Neural cell (in vitro differentiated cells): ENCODE measurements at regions not wholly inside any gene's neighbourhood (a gene's known extent, or its start where the extent isn't known, plus 50 kb on each side); places are given as distances from the start of the nearest gene placed in this dataset.

Experiments used
- H2AFZ ChIP-seq: fragments of 200-600, 300-800 bp; sonication (generic), shearing (Covaris generic); 2 replicates; pipeline ENCODE4 v1.6.0; 2014; ENCODE audit warnings: low read depth, mild to moderate bottlenecking, antibody characterized with exemption, low read length, moderate library complexity
- H3F3A ChIP-seq: fragments of 200-600 bp; shearing (Covaris generic); 2 replicates; pipeline ENCODE4 v1.6.1; 2016; ENCODE audit warnings: mild to moderate bottlenecking, moderate library complexity, mixed read lengths, antibody characterized with exemption, low read length; ENCODE audit not compliant: insufficient read depth, poor library complexity, severe bottlenecking
- H3K27ac ChIP-seq: fragments of 200-600, 300-800 bp; sonication (generic), shearing (Covaris generic); 2 replicates; pipeline ENCODE4 v1.5.1; 2014; ENCODE audit warnings: mild to moderate bottlenecking, low read length, moderate library complexity
- H3K27me3 ChIP-seq: fragments of 300-800, 200-600 bp; sonication (generic), shearing (Covaris generic); 2 replicates; pipeline ENCODE4 v1.6.0; 2014; ENCODE audit warnings: mild to moderate bottlenecking, low read depth, low read length, moderate library complexity; ENCODE audit not compliant: insufficient read depth
- H3K36me3 ChIP-seq: fragments of 300-800, 200-600 bp; sonication (generic), shearing (Covaris generic); 2 replicates; pipeline ENCODE4 v1.5.1; 2014; ENCODE audit warnings: mild to moderate bottlenecking, antibody characterized with exemption, low read length, moderate library complexity; ENCODE audit not compliant: insufficient read depth
- H3K4me2 ChIP-seq: fragments of 300-800, 200-600 bp; sonication (generic), shearing (Covaris generic); 2 replicates; pipeline ENCODE4 v1.6.0; 2014; ENCODE audit warnings: mild to moderate bottlenecking, low read length
- H3K4me3 ChIP-seq: fragments of 300-800, 200-600 bp; sonication (generic), shearing (Covaris generic); 2 replicates; pipeline ENCODE4 v1.5.1; 2014; ENCODE audit warnings: mild to moderate bottlenecking, low read length, moderate library complexity
- H3K79me2 ChIP-seq: fragments of 200-600 bp; shearing (Covaris generic); replicated peaks from 2 replicates; pipeline ENCODE4 v1.6.0; 2014; ENCODE audit warnings: mild to moderate bottlenecking, low read length, moderate library complexity; ENCODE audit not compliant: insufficient read depth
- H3K9ac ChIP-seq: fragments of 300-800, 200-600 bp; sonication (generic), shearing (Covaris generic); 2 replicates; pipeline ENCODE4 v1.6.1; 2016; ENCODE audit warnings: mild to moderate bottlenecking, low read length, mixed read lengths
- H3K9me2 ChIP-seq: fragments of 200-600 bp; shearing (Covaris generic); 2 replicates; pipeline ENCODE4 v1.6.1; 2016; ENCODE audit warnings: mild to moderate bottlenecking, low read length, mixed read lengths; ENCODE audit not compliant: insufficient read depth
- H3K9me3 ChIP-seq: fragments of 200-600, 300-800 bp; sonication (generic), shearing (Covaris generic); 2 replicates; pipeline ENCODE4 v1.6.1; 2016; ENCODE audit warnings: mild to moderate bottlenecking, mixed run types, low read length, moderate library complexity, mixed read lengths
- H4K20me1 ChIP-seq: fragments of 200-600 bp; shearing (Covaris generic); 2 replicates; pipeline ENCODE4 v1.6.1; 2016; ENCODE audit warnings: mild to moderate bottlenecking, mixed run types; ENCODE audit not compliant: insufficient read depth
- CTCF ChIP-seq: fragments of 450-650 bp; IDR thresholded peaks from 2 replicates; pipeline ENCODE4 v1.5.1; 2014; ENCODE audit warnings: antibody characterized with exemption, mild to moderate bottlenecking, moderate library complexity; ENCODE audit not compliant: poor library complexity, severe bottlenecking
- EP300 ChIP-seq: fragments of 450-650 bp; conservative IDR thresholded peaks from 2 replicates; pipeline ENCODE4 v1.6.1; 2014; ENCODE audit warnings: antibody characterized with exemption, mild to moderate bottlenecking, moderate library complexity; ENCODE audit not compliant: poor library complexity, severe bottlenecking
- EZH2 ChIP-seq: fragments of 200-600, 300-800 bp; shearing (Covaris generic), sonication (generic); IDR thresholded peaks from 2 replicates; pipeline ENCODE4 v1.6.1; 2014; ENCODE audit warnings: antibody characterized with exemption, low read length, borderline replicate concordance, mild to moderate bottlenecking; ENCODE audit not compliant: insufficient read depth, poor library complexity, severe bottlenecking
- MXI1 ChIP-seq: fragments of 450-650 bp; conservative IDR thresholded peaks from 2 replicates; pipeline ENCODE4 v1.6.1; 2014; ENCODE audit warnings: antibody characterized with exemption, mild to moderate bottlenecking; ENCODE audit not compliant: poor library complexity, severe bottlenecking
- POLR2AphosphoS5 ChIP-seq: IDR thresholded peaks from 2 replicates; pipeline ENCODE4 v1.6.1; 2012
- RAD21 ChIP-seq: fragments of 450-650 bp; conservative IDR thresholded peaks from 2 replicates; pipeline ENCODE4 v1.6.1; 2014; ENCODE audit warnings: antibody characterized with exemption, mild to moderate bottlenecking, moderate library complexity
- REST ChIP-seq: IDR thresholded peaks from 2 replicates; pipeline ENCODE4 v1.6.1; 2012; ENCODE audit warnings: borderline replicate concordance
- SMC3 ChIP-seq: fragments of 450-650 bp; conservative IDR thresholded peaks from 2 replicates; pipeline ENCODE4 v1.6.1; 2014; ENCODE audit warnings: antibody characterized with exemption, mild to moderate bottlenecking, moderate library complexity; ENCODE audit not compliant: poor library complexity
- TAF1 ChIP-seq: IDR thresholded peaks from 2 replicates; pipeline ENCODE4 v1.6.1; 2012; ENCODE audit warnings: low read depth

- H4K20me1 ChIP-seq = no peaks in the 10 kb centered on the region
- no peak overlapping the region for H2AFZ ChIP-seq
- no peaks in the 10 kb centered on the region for H3K9me2 ChIP-seq
- H3K4me3 ChIP-seq = no peak overlapping the region
- no peak for TF ChIP-seq MXI1
- TF ChIP-seq POLR2AphosphoS5 = no peak
- TF ChIP-seq CTCF = no peak
- no peak for TF ChIP-seq EP300
- TF ChIP-seq TAF1 = no peak
- no peak for TF ChIP-seq RAD21
- no peak for TF ChIP-seq SMC3
- no peak for TF ChIP-seq EZH2
- TF ChIP-seq REST = no peak
- H3K79me2 ChIP-seq = no peaks in the 10 kb centered on the region
- H3K9ac ChIP-seq = no peak overlapping the region
- H3K27me3 ChIP-seq = no peaks in the 10 kb centered on the region
- H3K9me3 ChIP-seq = no peaks in the 10 kb centered on the region
- no peaks in the 10 kb centered on the region for H3K36me3 ChIP-seq
- H3K27ac ChIP-seq = no peak overlapping the region
- no peaks in the 10 kb centered on the region for H3F3A ChIP-seq
- no peak overlapping the region for H3K4me2 ChIP-seq
Observed at GRCh38 chr7:79934727-79935126, 199.9 kb upstream of the GNAI1 start.

GRCh38 chr7:79933144-79933543 lies 201.5 kb upstream of the GNAI1 start:
- Histone ChIP-seq H3F3A (no peaks in the 10 kb centered on the region), H3K4me3 (no peak overlapping the region), H3K4me2 (no peak overlapping the region), H4K20me1 (no peaks in the 10 kb centered on the region), H3K79me2 (no peaks in the 10 kb centered on the region), H3K9me3 (no peaks in the 10 kb centered on the region), H2AFZ (no peak overlapping the region), H3K9me2 (no peaks in the 10 kb centered on the region), H3K36me3 (no peaks in the 10 kb centered on the region), H3K9ac (no peak overlapping the region), H3K27ac (no peak overlapping the region), H3K27me3 (no peaks in the 10 kb centered on the region)
- no peak for TF ChIP-seq CTCF
- TF ChIP-seq SMC3 = no peak
- TF ChIP-seq MXI1 = no peak
- TF ChIP-seq TAF1 = no peak
- TF ChIP-seq EZH2 = no peak
- no peak for TF ChIP-seq RAD21
- no peak for TF ChIP-seq EP300
- TF ChIP-seq POLR2AphosphoS5 = no peak
